ENCODE measurements at regions not wholly inside any gene's neighbourhood (a gene's known extent, or its start where the extent isn't known, plus 50 kb on each side); places are given as distances from the start of the nearest gene placed in this dataset.

DNA sequence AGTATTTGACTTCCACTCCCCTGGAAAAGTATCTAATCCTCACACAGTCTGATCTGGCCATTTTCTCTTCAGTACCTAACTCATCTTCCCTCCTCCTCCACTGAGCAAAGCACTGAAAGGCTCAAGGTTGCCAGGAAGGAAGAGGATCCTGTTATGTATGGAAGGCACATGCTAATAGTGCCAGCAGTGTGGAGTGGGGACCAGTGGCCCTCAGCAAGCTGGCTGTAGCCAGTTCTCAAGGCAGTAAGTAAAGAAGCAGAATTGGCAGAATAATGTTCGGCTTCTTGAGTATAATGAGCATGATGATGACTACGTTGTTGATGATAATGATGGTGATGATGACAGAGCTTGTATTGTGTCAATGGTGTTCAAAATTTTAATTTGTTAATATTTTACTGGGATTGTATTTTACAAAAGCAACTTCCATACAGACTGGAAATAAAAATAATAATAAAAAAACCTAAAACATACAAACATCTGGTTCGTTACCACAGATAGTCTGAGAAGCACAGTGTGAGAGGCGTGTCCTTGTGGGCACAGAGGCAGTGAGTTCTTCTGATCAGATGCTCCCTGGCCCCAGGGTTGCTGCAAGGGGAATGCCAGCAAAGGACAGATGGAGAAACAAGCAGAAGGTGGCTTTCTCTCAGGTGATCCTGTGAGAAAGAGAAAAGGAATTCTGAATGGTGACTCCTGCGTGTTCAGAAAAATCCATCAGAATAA lies 528.8 kb downstream of the CMPK2 start:
- TF ChIP-seq, protein P1, sequence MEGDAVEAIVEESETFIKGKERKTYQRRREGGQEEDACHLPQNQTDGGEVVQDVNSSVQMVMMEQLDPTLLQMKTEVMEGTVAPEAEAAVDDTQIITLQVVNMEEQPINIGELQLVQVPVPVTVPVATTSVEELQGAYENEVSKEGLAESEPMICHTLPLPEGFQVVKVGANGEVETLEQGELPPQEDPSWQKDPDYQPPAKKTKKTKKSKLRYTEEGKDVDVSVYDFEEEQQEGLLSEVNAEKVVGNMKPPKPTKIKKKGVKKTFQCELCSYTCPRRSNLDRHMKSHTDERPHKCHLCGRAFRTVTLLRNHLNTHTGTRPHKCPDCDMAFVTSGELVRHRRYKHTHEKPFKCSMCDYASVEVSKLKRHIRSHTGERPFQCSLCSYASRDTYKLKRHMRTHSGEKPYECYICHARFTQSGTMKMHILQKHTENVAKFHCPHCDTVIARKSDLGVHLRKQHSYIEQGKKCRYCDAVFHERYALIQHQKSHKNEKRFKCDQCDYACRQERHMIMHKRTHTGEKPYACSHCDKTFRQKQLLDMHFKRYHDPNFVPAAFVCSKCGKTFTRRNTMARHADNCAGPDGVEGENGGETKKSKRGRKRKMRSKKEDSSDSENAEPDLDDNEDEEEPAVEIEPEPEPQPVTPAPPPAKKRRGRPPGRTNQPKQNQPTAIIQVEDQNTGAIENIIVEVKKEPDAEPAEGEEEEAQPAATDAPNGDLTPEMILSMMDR (IDR thresholded peaks at IDR 0.05; ENCODE audit: poor library complexity), result no peak
- TF ChIP-seq EZH2 (IDR thresholded peaks at IDR 0.05; ENCODE audit: borderline replicate concordance), result no peak

Measured in hepatocyte (in vitro differentiated cells).